ENCODE measurements at regions not wholly inside any gene's neighbourhood (a gene's known extent, or its start where the extent isn't known, plus 50 kb on each side); places are given as distances from the start of the nearest gene placed in this dataset.

DNA sequence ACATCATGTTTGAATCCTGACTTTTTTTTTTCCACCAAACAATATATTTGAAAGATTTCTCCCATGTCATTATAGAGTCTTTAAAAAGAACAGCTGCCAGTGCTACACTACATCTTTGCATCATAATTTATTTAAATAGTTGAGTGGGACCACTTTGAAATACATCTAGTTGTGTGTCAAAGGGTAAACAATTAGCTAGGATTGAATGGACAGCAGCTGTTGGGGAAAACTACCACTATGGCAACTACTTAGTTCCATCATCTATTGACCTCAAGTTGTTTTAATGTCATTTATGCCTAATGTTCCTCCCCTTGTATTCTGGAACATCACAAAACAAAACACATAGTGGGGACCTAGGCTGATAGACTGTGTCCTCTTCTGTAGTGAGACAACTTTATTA is 985.1 kb downstream of the SORCS1 start:
- TF ChIP-seq RXRA (IDR thresholded peaks at IDR 0.05; ENCODE audit: insufficient read depth, low read depth, low read length) (no peak), SRF (IDR thresholded peaks at IDR 0.05; ENCODE audit: low read depth, low read length) (no peak), CTCF (IDR thresholded peaks at IDR 0.05; ENCODE audit: control extremely low read depth in 1 of 3, insufficient read depth in 1 of 3, low read depth in 1 of 3, low read length in 3 of 3) (no peak), ATF3 (IDR thresholded peaks at IDR 0.05; ENCODE audit: insufficient read depth, low read depth, low read length) (no peak), POLR2A (IDR thresholded peaks at IDR 0.05; ENCODE audit: control extremely low read depth in 1 of 2, low read depth in 2 of 2, low read length in 2 of 2) (no peak), SP1 (IDR thresholded peaks at IDR 0.05; ENCODE audit: low read depth, low read length) (no peak), RAD21 (IDR thresholded peaks at IDR 0.05 in 1 of 2, conservative IDR thresholded peaks at IDR 0.05 in 1 of 2; ENCODE audit: low read depth in 2 of 2, low read length in 2 of 2) (no peak), EZH2 (IDR thresholded peaks at IDR 0.05; ENCODE audit: low read depth, low read length, severe bottlenecking) (no peak)
- TF ChIP-seq, protein P1, sequence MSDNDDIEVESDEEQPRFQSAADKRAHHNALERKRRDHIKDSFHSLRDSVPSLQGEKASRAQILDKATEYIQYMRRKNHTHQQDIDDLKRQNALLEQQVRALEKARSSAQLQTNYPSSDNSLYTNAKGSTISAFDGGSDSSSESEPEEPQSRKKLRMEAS (IDR thresholded peaks at IDR 0.05), result no peak
